Effector memory CD4-positive, alpha-beta T cell (primary cell): ENCODE measurements at regions not wholly inside any gene's neighbourhood (a gene's known extent, or its start where the extent isn't known, plus 50 kb on each side); places are given as distances from the start of the nearest gene placed in this dataset.
"Not testable (repeated sequence)": the region's sequence is repeated elsewhere in the genome, so short reads cannot be mapped to it uniquely, and the experiment has no call there.

ENCODE experiments used
- DNase-seq, 3 donors: peaks; one replicate each; pipeline ENCODE4 v3.0.0-alpha.2; 2020
- H3K27ac ChIP-seq: 2 replicates; pipeline ENCODE4 v1.7.0; 2013; ENCODE audit warnings: mild to moderate bottlenecking, low read length, moderate library complexity; ENCODE audit not compliant: insufficient read depth, poor library complexity, severe bottlenecking
- H3K27me3 ChIP-seq: replicated peaks from 2 replicates; pipeline ENCODE4 v1.7.0; 2013; ENCODE audit warnings: mild to moderate bottlenecking, low read length; ENCODE audit not compliant: insufficient read depth, control insufficient read depth, poor library complexity, severe bottlenecking
- H3K36me3 ChIP-seq: 2 replicates; pipeline ENCODE4 v1.7.0; 2013; ENCODE audit warnings: mild to moderate bottlenecking, low read length, moderate library complexity; ENCODE audit not compliant: control insufficient read depth, insufficient read depth
- H3K4me1 ChIP-seq: 2 replicates; pipeline ENCODE4 v1.7.0; 2013; ENCODE audit warnings: low read length, mild to moderate bottlenecking; ENCODE audit not compliant: control insufficient read depth, insufficient read depth, poor library complexity, severe bottlenecking
- H3K4me3 ChIP-seq: 2 replicates; pipeline ENCODE4 v1.7.0; 2013; ENCODE audit warnings: low read length, low read depth, mild to moderate bottlenecking; ENCODE audit not compliant: insufficient read depth, poor library complexity, severe bottlenecking
- H3K9me3 ChIP-seq: 2 replicates; pipeline ENCODE4 v1.7.0; 2013; ENCODE audit warnings: mild to moderate bottlenecking, low read length, moderate library complexity; ENCODE audit not compliant: control insufficient read depth

- Histone ChIP-seq H3K9me3 (no peaks in the 10 kb centered on the region), H3K36me3 (no peaks in the 10 kb centered on the region), H3K27ac (no peak overlapping the region), H3K4me1 (no peaks in the 10 kb centered on the region), H3K4me3 (no peak overlapping the region), H3K27me3 (no peaks in the 10 kb centered on the region)
- DNase-seq: no peak
Measured at GRCh38 chr16:60655514-60656153, 1380.6 kb downstream of the CDH8 start.

- no peaks in the 10 kb centered on the region for H3K36me3 ChIP-seq
- H3K9me3 ChIP-seq: no peaks in the 10 kb centered on the region
- no peaks in the 10 kb centered on the region for H3K4me1 ChIP-seq
- no peak overlapping the region for H3K4me3 ChIP-seq
- H3K27ac ChIP-seq: no peak overlapping the region
- DNase-seq: no peak
- H3K27me3 ChIP-seq: no peaks in the 10 kb centered on the region
Measured at GRCh38 chr16:60651346-60651745, 1384.9 kb downstream of the CDH8 start.

- H3K27ac ChIP-seq: no peak overlapping the region
- no peaks in the 10 kb centered on the region for H3K27me3 ChIP-seq
- no peaks in the 10 kb centered on the region for H3K9me3 ChIP-seq
- H3K4me3 ChIP-seq: no peak overlapping the region
- H3K36me3 ChIP-seq: no peaks in the 10 kb centered on the region
- no peaks in the 10 kb centered on the region for H3K4me1 ChIP-seq
- no peak for DNase-seq
Measured at GRCh38 chr16:60648290-60648689, 1387.9 kb downstream of the CDH8 start.

- not testable (repeated sequence) for H3K9me3 ChIP-seq, H3K4me3 ChIP-seq, DNase-seq, H3K4me1 ChIP-seq, H3K36me3 ChIP-seq, H3K27ac ChIP-seq, H3K27me3 ChIP-seq
Measured at GRCh38 chr16:60647388-60647787, 1388.8 kb downstream of the CDH8 start.

- Histone ChIP-seq H3K9me3 (no peaks in the 10 kb centered on the region), H3K27me3 (no peaks in the 10 kb centered on the region), H3K4me3 (no peak overlapping the region), H3K27ac (no peak overlapping the region), H3K36me3 (no peaks in the 10 kb centered on the region), H3K4me1 (no peaks in the 10 kb centered on the region)
- DNase-seq: no peak
Measured at GRCh38 chr16:60646631-60647030, 1389.6 kb downstream of the CDH8 start.

GRCh38 chr16:60645541-60645940 lies 1390.7 kb downstream of the CDH8 start:
- H3K27me3 ChIP-seq: no peaks in the 10 kb centered on the region
- H3K27ac ChIP-seq: no peak overlapping the region
- no peak overlapping the region for H3K4me3 ChIP-seq
- no peaks in the 10 kb centered on the region for H3K36me3 ChIP-seq
- DNase-seq: no peak
- no peaks in the 10 kb centered on the region for H3K4me1 ChIP-seq
- H3K9me3 ChIP-seq: no peaks in the 10 kb centered on the region

- Histone ChIP-seq H3K36me3 (no peaks in the 10 kb centered on the region), H3K4me3 (no peak overlapping the region), H3K27me3 (no peaks in the 10 kb centered on the region), H3K4me1 (no peaks in the 10 kb centered on the region), H3K9me3 (no peaks in the 10 kb centered on the region), H3K27ac (no peak overlapping the region)
- no peak for DNase-seq
Measured at GRCh38 chr16:60642956-60643355, 1393.3 kb downstream of the CDH8 start.

GRCh38 chr16:60641067-60641665 lies 1395.1 kb downstream of the CDH8 start:
- no peak for DNase-seq
- no peaks in the 10 kb centered on the region for H3K36me3 ChIP-seq
- H3K4me1 ChIP-seq: no peaks in the 10 kb centered on the region
- H3K27ac ChIP-seq: no peak overlapping the region
- no peaks in the 10 kb centered on the region for H3K27me3 ChIP-seq
- no peaks in the 10 kb centered on the region for H3K9me3 ChIP-seq
- H3K4me3 ChIP-seq: no peak overlapping the region

- H3K9me3 ChIP-seq: no peaks in the 10 kb centered on the region
- no peaks in the 10 kb centered on the region for H3K4me1 ChIP-seq
- no peak for DNase-seq
- H3K27me3 ChIP-seq: no peaks in the 10 kb centered on the region
- no peak overlapping the region for H3K4me3 ChIP-seq
- no peak overlapping the region for H3K27ac ChIP-seq
- H3K36me3 ChIP-seq: no peaks in the 10 kb centered on the region
Measured at GRCh38 chr16:60640038-60640437, 1396.2 kb downstream of the CDH8 start.

GRCh38 chr16:60636636-60637035 lies 1399.6 kb downstream of the CDH8 start:
- H3K4me1 ChIP-seq, H3K27me3 ChIP-seq, H3K4me3 ChIP-seq, DNase-seq, H3K36me3 ChIP-seq, H3K27ac ChIP-seq, H3K9me3 ChIP-seq: not testable (repeated sequence)
